Sciatic nerve (tissue), 2 donors: ENCODE measurements at regions not wholly inside any gene's neighbourhood (a gene's known extent, or its start where the extent isn't known, plus 50 kb on each side); places are given as distances from the start of the nearest gene placed in this dataset.
"Not testable (repeated sequence)": the region's sequence is repeated elsewhere in the genome, so short reads cannot be mapped to it uniquely, and the experiment has no call there.

Source experiments
- ATAC-seq: fragments of 200-7000 bp; cut with Tn5 transposase; one replicate; pipeline ENCODE4 v1.9.1; 2020; ENCODE audit warnings: mild to moderate bottlenecking, moderate library complexity
- DNase-seq: peaks from one replicate; pipeline ENCODE4 v3.0.0-alpha.2; 2020; ENCODE audit warnings: low spot score
- intact Hi-C: fragments of 100-400 bp; cut with DNase I; formaldehyde crosslinking; loops from one replicate; pipeline ENCODE4 v1.14.2; 2022
- donor health status: DM: no; HTN: no; CAD: no.
- donor health status: DM: no; HTN: no; CAD: no.

GRCh38 chr13:81116461-81117282 is 775.7 kb upstream of the SPRY2 start:
- intact Hi-C loops, result no loop called here
- no peak for DNase-seq
- no peak for ATAC-seq

GRCh38 chr13:81109026-81109425 is 768.1 kb upstream of the SPRY2 start:
- ATAC-seq (no peak), DNase-seq (no peak)
- intact Hi-C loops, result no loop called here

- DNase-seq, result no peak
- ATAC-seq, result no peak
These were observed 765.4 kb upstream of the SPRY2 start for GRCh38 chr13:81106348-81106747.

DNA sequence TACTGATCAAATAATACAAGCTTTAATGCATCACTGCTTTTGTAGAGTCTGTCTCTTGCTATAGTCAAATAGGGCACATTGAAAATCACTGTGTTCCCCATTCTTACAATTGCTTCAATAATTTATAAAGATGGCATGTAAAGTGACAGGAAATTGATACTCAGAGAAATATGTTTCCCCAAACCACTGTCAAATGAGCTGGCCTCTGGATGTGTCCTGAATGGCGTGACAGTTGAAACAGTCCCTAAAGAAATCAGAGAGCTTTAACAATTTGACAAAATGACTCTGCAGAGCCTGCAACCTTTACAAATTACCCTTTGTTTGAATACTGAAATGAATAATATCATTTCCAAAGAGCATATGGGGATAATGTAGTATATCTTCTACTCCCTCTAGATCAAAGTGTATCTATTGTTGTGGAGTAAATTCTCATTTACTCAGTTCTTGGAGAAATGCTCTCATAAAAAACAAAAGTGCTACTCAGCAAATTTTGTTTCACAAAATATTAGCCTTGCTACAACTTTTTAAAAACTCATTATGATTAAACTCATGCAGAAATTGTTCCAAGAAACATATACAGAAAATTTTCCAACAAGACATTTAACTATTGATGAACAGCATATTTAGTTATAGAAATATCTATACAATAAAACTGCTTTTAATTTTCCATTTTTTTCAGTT is 763.2 kb upstream of the SPRY2 start:
- intact Hi-C loops, result no loop called here
- no peak for ATAC-seq

More at GRCh38 chr13:81106348-81106747, 765.4 kb upstream of the SPRY2 start:
- intact Hi-C loops, result no loop called here

DNA sequence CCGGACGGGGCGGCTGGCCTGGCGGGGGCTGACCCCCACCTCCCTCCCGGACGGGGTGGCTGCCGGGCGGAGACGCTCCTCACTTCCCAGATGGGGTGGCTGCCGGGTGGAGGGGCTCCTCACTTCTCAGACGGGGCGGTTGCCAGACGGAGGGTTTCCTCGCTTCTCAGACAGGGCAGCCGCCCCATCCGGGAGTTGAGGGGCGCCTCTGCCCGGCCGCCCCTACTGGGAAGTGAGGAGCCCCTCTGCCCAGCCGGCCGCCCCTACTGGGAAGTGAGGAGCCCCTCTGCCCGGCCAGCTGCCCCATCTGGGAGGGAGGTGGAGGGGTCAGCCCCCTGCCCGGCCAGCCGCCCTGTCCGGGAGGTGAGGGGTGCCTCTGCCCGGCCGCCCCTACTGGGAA is 761.1 kb upstream of the SPRY2 start:
- intact Hi-C loops, DNase-seq, ATAC-seq: not testable (repeated sequence)

More for the DNA sequence above, 763.2 kb upstream of the SPRY2 start:
- no peak for DNase-seq

GRCh38 chr13:81089371-81090157 is 748.6 kb upstream of the SPRY2 start:
- no peak for ATAC-seq
- DNase-seq, result no peak
- intact Hi-C loops, result no loop called here

- intact Hi-C loops, result no loop called here
- ATAC-seq (no peak), DNase-seq (no peak)
These were observed 740.1 kb upstream of the SPRY2 start for GRCh38 chr13:81080911-81081454.

DNA sequence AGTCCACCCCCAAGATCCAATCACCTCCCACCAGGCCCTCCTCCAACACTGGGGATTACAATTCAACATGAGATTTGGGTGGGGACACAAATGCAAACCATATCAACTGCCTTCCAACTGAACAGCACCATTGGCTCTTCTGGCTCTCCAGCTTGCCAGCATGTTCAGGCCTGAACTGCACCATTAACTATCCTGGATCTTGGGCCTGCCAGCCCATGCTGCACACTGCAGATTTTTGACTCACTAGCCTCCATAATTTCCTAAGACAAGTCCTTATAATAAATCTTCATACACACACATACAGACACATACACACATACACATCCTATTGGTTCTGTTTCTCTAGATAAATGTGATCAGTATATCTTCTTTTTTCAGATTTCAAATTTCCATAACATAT is 737.1 kb upstream of the SPRY2 start:
- intact Hi-C loops, result no loop called here
- DNase-seq (no peak), ATAC-seq (no peak)

DNA sequence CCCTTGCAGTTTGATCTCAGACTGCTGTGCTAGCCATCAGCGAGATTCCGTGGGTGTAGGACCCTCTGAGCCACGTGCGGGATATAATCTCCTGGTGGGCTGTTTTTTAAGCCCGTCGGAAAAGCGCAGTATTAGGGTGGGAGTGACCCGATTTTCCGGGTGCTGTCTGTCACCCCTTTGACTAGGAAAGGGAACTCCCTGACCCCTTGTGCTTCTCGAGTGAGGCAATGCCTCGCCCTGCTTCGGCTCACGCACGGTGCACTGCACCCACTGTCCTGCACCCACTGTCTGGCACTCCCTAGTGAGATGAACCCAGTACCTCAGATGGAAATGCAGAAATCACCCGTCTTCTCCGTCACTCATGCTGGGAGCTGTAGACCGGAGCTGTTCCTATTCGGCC is 728.9 kb upstream of the SPRY2 start:
- ATAC-seq, DNase-seq, intact Hi-C loops: not testable (repeated sequence)

DNA sequence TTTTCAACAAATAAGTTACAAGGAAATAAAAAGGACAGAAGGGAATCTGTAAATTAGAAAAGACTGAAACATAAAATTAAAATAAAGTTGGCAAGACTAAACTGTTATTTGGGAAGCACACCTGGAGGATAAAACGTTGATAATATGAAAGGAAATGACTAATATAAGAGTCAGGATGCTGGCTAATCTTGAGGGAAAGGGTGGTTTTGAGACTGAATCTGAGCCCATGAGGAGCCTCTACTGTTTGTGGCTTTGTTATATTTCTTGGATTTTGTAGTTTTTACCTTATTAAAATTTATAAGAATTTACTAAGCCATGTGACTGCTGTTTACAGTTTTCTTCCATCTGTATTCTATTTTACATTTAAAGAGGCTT is 718.0 kb upstream of the SPRY2 start:
- no peak for ATAC-seq
- no peak for DNase-seq
- intact Hi-C loops, result no loop called here

DNA sequence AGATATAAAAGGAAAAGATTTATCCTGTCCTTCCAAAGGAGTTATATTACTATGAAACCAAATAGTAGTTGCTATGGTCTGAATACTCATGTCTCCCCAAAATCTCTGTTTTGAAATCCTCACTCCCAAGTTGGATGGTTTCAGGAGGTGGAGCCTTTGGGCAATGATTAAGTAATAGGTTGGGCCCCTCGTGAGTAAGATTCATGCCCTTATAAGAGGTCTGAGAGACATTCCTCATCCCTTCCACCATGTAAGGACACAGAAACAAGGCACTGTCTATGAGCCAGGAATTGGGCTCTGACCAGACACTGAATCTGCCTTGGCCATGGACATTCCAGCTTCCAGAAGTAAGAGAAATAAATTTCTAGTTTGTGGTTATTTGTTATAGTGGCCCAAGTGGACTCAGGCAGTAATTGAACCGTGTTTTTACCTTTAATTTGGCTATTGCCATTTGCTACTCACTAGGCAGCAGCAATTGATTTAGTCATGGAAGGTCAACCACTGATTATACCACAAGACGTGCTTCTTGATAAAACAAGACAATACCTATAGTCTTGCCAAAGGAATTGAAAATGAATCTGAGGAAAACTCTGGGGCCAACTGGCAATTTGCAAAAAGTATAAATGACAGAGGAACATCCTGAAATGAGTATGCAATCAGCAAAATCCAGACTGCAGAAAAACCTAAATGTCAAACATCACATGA is 717.4 kb upstream of the SPRY2 start:
- DNase-seq (no peak), ATAC-seq (no peak)
- intact Hi-C loops, result no loop called here

DNA sequence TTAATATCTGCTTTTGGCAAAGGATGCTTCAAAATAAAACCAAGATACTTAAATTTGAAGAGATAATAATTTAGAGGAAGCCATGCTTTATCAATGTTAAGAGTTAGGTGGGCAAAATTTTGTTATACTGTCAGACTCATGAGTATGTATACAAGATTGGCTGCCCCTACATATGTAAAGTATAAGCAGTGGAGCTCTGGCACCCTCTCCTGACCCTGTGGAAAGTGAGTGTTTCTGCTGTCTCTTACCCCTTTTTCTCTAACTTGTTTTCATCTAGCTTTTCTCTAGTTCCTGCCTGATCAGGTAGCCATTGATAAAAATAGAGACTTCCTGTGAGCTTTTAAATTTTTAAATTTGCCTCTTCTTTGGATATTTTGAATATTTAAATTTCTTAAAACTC is 710.9 kb upstream of the SPRY2 start:
- intact Hi-C loops, result no loop called here
- DNase-seq (no peak), ATAC-seq (no peak)

GRCh38 chr13:81048026-81048461 is 707.1 kb upstream of the SPRY2 start:
- DNase-seq (no peak), ATAC-seq (no peak)
- intact Hi-C loops, result no loop called here

- intact Hi-C loops, result no loop called here
- DNase-seq (no peak), ATAC-seq (no peak)
These were observed 700.8 kb upstream of the SPRY2 start for GRCh38 chr13:81041761-81042160.

GRCh38 chr13:81031996-81032395 is 691.1 kb upstream of the SPRY2 start:
- ATAC-seq (no peak), DNase-seq (no peak)
- intact Hi-C loops, result no loop called here

GRCh38 chr13:81025091-81025490 is 684.2 kb upstream of the SPRY2 start:
- no peak for DNase-seq

DNA sequence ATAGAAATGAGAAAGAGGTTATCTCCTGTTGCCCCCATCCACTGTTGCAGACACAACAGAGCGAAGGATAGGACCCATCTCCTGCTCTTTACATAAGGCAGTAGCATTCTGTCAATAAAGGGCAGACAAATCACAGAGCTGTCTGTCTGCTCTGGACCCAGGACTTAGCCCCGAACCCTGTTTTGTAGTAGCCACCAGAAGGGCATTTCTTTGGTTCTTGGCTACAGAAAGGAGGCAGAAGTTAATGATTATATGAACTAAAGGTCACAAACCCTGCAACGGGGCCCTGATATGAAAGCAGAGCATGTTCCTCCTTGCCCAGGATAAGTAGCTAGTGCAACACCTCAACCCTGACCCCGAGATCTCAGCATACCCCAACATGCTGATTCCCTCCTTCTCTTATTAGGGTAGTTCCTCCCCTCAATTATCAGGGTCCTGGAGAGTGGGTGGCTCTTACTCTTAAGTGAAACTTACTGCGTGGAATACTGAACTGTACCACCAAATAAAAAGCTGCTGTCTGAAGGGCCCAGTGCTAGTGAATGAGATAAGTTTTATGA is 680.4 kb upstream of the SPRY2 start:
- ATAC-seq, result no peak
- no peak for DNase-seq
- intact Hi-C loops, result no loop called here

More at GRCh38 chr13:81025091-81025490, 684.2 kb upstream of the SPRY2 start:
- intact Hi-C loops, result no loop called here
- no peak for ATAC-seq

- DNase-seq, result no peak
- no peak for ATAC-seq
- intact Hi-C loops, result no loop called here
These were observed 679.1 kb upstream of the SPRY2 start for GRCh38 chr13:81020010-81020409.

DNA sequence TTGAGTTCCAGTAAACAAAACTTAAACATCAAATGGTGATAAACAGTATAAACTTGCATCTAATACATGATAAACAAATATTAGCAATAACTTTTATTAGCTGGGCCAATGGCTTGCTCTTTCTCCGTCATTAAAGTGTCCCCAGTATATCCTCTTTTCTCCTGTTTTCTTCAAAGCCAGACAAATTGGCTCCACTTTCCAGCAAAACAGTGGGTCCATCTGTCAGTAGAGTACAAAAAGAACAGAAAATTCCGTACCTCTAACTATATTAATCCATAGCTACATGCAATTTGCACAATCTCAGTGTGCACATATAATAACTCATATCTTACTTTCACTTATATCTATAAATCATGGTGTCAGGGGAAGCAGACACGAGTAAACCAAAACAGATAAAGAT is 678.0 kb upstream of the SPRY2 start:
- intact Hi-C loops, result no loop called here
- no peak for ATAC-seq
- DNase-seq, result no peak
